ENCODE measurements at regions not wholly inside any gene's neighbourhood (a gene's known extent, or its start where the extent isn't known, plus 50 kb on each side); places are given as distances from the start of the nearest gene placed in this dataset.

GRCh38 chr2:66794070-66794469 is 359.1 kb downstream of the MEIS1 start:
- ChIA-PET CTCF (no interaction called here), POLR2A (no interaction called here)
- Mint-ChIP-seq H3K4me1 (ENCODE audit: low read depth) (no peaks in the 10 kb centered on the region), H3K36me3 (no peaks in the 10 kb centered on the region), H3K9me3 (no peaks in the 10 kb centered on the region), H3K27me3 (no peaks in the 10 kb centered on the region), H3K4me3 (no peak overlapping the region), H3K27ac (no peak overlapping the region)
- no peak for DNase-seq
- intact Hi-C loops (cut with micrococcal nuclease), result no loop called here

- no peak for DNase-seq
- Mint-ChIP-seq H3K27ac (no peak overlapping the region), H3K27me3 (no peaks in the 10 kb centered on the region), H3K4me3 (no peak overlapping the region), H3K4me1 (ENCODE audit: low read depth) (no peaks in the 10 kb centered on the region), H3K9me3 (no peaks in the 10 kb centered on the region), H3K36me3 (no peaks in the 10 kb centered on the region)
- intact Hi-C loops (cut with micrococcal nuclease), result no loop called here
- POLR2A ChIA-PET, result no interaction called here
- CTCF ChIA-PET, result no interaction called here
Measured at GRCh38 chr2:66794551-66794950, 359.6 kb downstream of the MEIS1 start.

- H3K4me3 Mint-ChIP-seq, result no peak overlapping the region
- POLR2A ChIA-PET, result no interaction called here
- H3K27me3 Mint-ChIP-seq, result no peaks in the 10 kb centered on the region
- no peaks in the 10 kb centered on the region for H3K4me1 Mint-ChIP-seq (ENCODE audit: low read depth)
- no peaks in the 10 kb centered on the region for H3K36me3 Mint-ChIP-seq
- CTCF ChIA-PET, result no interaction called here
- intact Hi-C loops (cut with micrococcal nuclease), result no loop called here
- no peaks in the 10 kb centered on the region for H3K9me3 Mint-ChIP-seq
- DNase-seq, result no peak
- no peak overlapping the region for H3K27ac Mint-ChIP-seq
Measured at GRCh38 chr2:66802877-66803276, 368.0 kb downstream of the MEIS1 start.

GRCh38 chr2:66803726-66804125 is 368.8 kb downstream of the MEIS1 start:
- no peak overlapping the region for H3K27ac Mint-ChIP-seq
- intact Hi-C loops (cut with micrococcal nuclease), result no loop called here
- no peak for DNase-seq
- ChIA-PET CTCF (no interaction called here), POLR2A (no interaction called here)
- no peaks in the 10 kb centered on the region for H3K4me1 Mint-ChIP-seq (ENCODE audit: low read depth)
- no peaks in the 10 kb centered on the region for H3K9me3 Mint-ChIP-seq
- no peaks in the 10 kb centered on the region for H3K27me3 Mint-ChIP-seq
- no peak overlapping the region for H3K4me3 Mint-ChIP-seq
- no peaks in the 10 kb centered on the region for H3K36me3 Mint-ChIP-seq

GRCh38 chr2:66805016-66805865 is 370.3 kb downstream of the MEIS1 start:
- H3K4me1 Mint-ChIP-seq (ENCODE audit: low read depth), result no peaks in the 10 kb centered on the region
- POLR2A ChIA-PET, result no interaction called here
- H3K36me3 Mint-ChIP-seq, result no peaks in the 10 kb centered on the region
- no peak overlapping the region for H3K27ac Mint-ChIP-seq
- H3K4me3 Mint-ChIP-seq, result no peak overlapping the region
- DNase-seq, result no peak
- no peaks in the 10 kb centered on the region for H3K9me3 Mint-ChIP-seq
- CTCF ChIA-PET, result no interaction called here
- no peaks in the 10 kb centered on the region for H3K27me3 Mint-ChIP-seq
- intact Hi-C loops (cut with micrococcal nuclease), result no loop called here

GRCh38 chr2:66805968-66806367 is 371.0 kb downstream of the MEIS1 start:
- Mint-ChIP-seq H3K4me3 (no peak overlapping the region), H3K27me3 (no peaks in the 10 kb centered on the region), H3K36me3 (no peaks in the 10 kb centered on the region), H3K4me1 (ENCODE audit: low read depth) (no peaks in the 10 kb centered on the region), H3K27ac (no peak overlapping the region), H3K9me3 (no peaks in the 10 kb centered on the region)
- no peak for DNase-seq
- ChIA-PET POLR2A (no interaction called here), CTCF (no interaction called here)
- intact Hi-C loops (cut with micrococcal nuclease), result no loop called here

GRCh38 chr2:66813525-66813924 is 378.6 kb downstream of the MEIS1 start:
- Mint-ChIP-seq H3K27me3 (no peaks in the 10 kb centered on the region), H3K4me3 (no peak overlapping the region), H3K27ac (no peak overlapping the region), H3K4me1 (ENCODE audit: low read depth) (no peaks in the 10 kb centered on the region), H3K9me3 (no peaks in the 10 kb centered on the region), H3K36me3 (no peaks in the 10 kb centered on the region)
- intact Hi-C loops (cut with micrococcal nuclease), result no loop called here
- no peak for DNase-seq
- ChIA-PET CTCF (no interaction called here), POLR2A (no interaction called here)

GRCh38 chr2:66813976-66814375 is 379.1 kb downstream of the MEIS1 start:
- ChIA-PET POLR2A (no interaction called here), CTCF (no interaction called here)
- Mint-ChIP-seq H3K9me3 (no peaks in the 10 kb centered on the region), H3K4me3 (no peak overlapping the region), H3K4me1 (ENCODE audit: low read depth) (no peaks in the 10 kb centered on the region), H3K27me3 (no peaks in the 10 kb centered on the region), H3K27ac (no peak overlapping the region), H3K36me3 (no peaks in the 10 kb centered on the region)
- no peak for DNase-seq
- intact Hi-C loops (cut with micrococcal nuclease), result no loop called here

- no peak for DNase-seq
- Mint-ChIP-seq H3K4me1 (ENCODE audit: low read depth) (no peaks in the 10 kb centered on the region), H3K36me3 (no peaks in the 10 kb centered on the region), H3K4me3 (no peak overlapping the region), H3K27me3 (no peaks in the 10 kb centered on the region), H3K27ac (no peak overlapping the region), H3K9me3 (no peaks in the 10 kb centered on the region)
- ChIA-PET POLR2A (no interaction called here), CTCF (no interaction called here)
- intact Hi-C loops (cut with micrococcal nuclease), result no loop called here
Measured at GRCh38 chr2:66814916-66815315, 380.0 kb downstream of the MEIS1 start.

- Mint-ChIP-seq H3K4me1 (ENCODE audit: low read depth) (no peaks in the 10 kb centered on the region), H3K9me3 (no peaks in the 10 kb centered on the region), H3K4me3 (no peak overlapping the region), H3K36me3 (no peaks in the 10 kb centered on the region), H3K27me3 (no peaks in the 10 kb centered on the region), H3K27ac (no peak overlapping the region)
- CTCF ChIA-PET, result no interaction called here
- POLR2A ChIA-PET, result no interaction called here
- intact Hi-C loops (cut with micrococcal nuclease), result no loop called here
- DNase-seq, result no peak
Measured at GRCh38 chr2:66815886-66816285, 381.0 kb downstream of the MEIS1 start.

GRCh38 chr2:66821168-66821567 is 386.2 kb downstream of the MEIS1 start:
- Mint-ChIP-seq H3K27me3 (no peaks in the 10 kb centered on the region), H3K9me3 (no peaks in the 10 kb centered on the region), H3K27ac (no peak overlapping the region), H3K4me3 (no peak overlapping the region), H3K36me3 (no peaks in the 10 kb centered on the region), H3K4me1 (ENCODE audit: low read depth) (no peaks in the 10 kb centered on the region)
- CTCF ChIA-PET, result no interaction called here
- intact Hi-C loops (cut with micrococcal nuclease), result no loop called here
- POLR2A ChIA-PET, result no interaction called here
- DNase-seq, result no peak

- POLR2A ChIA-PET, result no interaction called here
- intact Hi-C loops (cut with micrococcal nuclease), result no loop called here
- H3K4me1 Mint-ChIP-seq (ENCODE audit: low read depth), result no peaks in the 10 kb centered on the region
- CTCF ChIA-PET, result no interaction called here
- no peaks in the 10 kb centered on the region for H3K27me3 Mint-ChIP-seq
- no peaks in the 10 kb centered on the region for H3K9me3 Mint-ChIP-seq
- no peak overlapping the region for H3K4me3 Mint-ChIP-seq
- DNase-seq, result no peak
- no peaks in the 10 kb centered on the region for H3K36me3 Mint-ChIP-seq
- no peak overlapping the region for H3K27ac Mint-ChIP-seq
Measured at GRCh38 chr2:66822186-66822585, 387.3 kb downstream of the MEIS1 start.

- H3K4me3 Mint-ChIP-seq, result no peak overlapping the region
- H3K36me3 Mint-ChIP-seq, result no peaks in the 10 kb centered on the region
- no peaks in the 10 kb centered on the region for H3K4me1 Mint-ChIP-seq (ENCODE audit: low read depth)
- DNase-seq, result no peak
- intact Hi-C loops (cut with micrococcal nuclease), result no loop called here
- no peaks in the 10 kb centered on the region for H3K27me3 Mint-ChIP-seq
- no peak overlapping the region for H3K27ac Mint-ChIP-seq
- ChIA-PET CTCF (no interaction called here), POLR2A (no interaction called here)
- no peaks in the 10 kb centered on the region for H3K9me3 Mint-ChIP-seq
Measured at GRCh38 chr2:66824926-66825325, 390.0 kb downstream of the MEIS1 start.

All from activated CD4-positive, alpha-beta memory T cell treated with anti-CD3 and anti-CD28 coated beads for 36 hours (primary cell).